ENCODE measurements at regions not wholly inside any gene's neighbourhood (a gene's known extent, or its start where the extent isn't known, plus 50 kb on each side); places are given as distances from the start of the nearest gene placed in this dataset.

- Mint-ChIP-seq H3K27me3 (ENCODE audit: low read depth) (no peaks in the 10 kb centered on the region), H3K4me3 (ENCODE audit: unreplicated experiment) (no peak overlapping the region), H3K4me1 (ENCODE audit: low read depth) (peaks cover 9% of the 10 kb centered on the region), H3K27ac (ENCODE audit: unreplicated experiment) (no peak overlapping the region), H3K36me3 (ENCODE audit: low read depth) (no peaks in the 10 kb centered on the region), H3K9me3 (ENCODE audit: low read depth) (peaks cover 22% of the 10 kb centered on the region)
- no peak for DNase-seq (ENCODE audit: low spot score)
- TF ChIP-seq CTCF (IDR thresholded peaks at IDR 0.05), result no peak
Measured at GRCh38 chr1:187816646-187817045, 987.9 kb downstream of the PLA2G4A start.

- no peak for DNase-seq (ENCODE audit: low spot score)
- Mint-ChIP-seq H3K4me3 (ENCODE audit: unreplicated experiment) (no peak overlapping the region), H3K27ac (ENCODE audit: unreplicated experiment) (no peak overlapping the region), H3K27me3 (ENCODE audit: low read depth) (no peaks in the 10 kb centered on the region), H3K9me3 (ENCODE audit: low read depth) (peaks cover 30% of the 10 kb centered on the region), H3K36me3 (ENCODE audit: low read depth) (peaks cover 2% of the 10 kb centered on the region), H3K4me1 (ENCODE audit: low read depth) (peaks cover 9% of the 10 kb centered on the region)
- TF ChIP-seq CTCF (IDR thresholded peaks at IDR 0.05), result no peak
Measured at GRCh38 chr1:187817782-187818181, 989.0 kb downstream of the PLA2G4A start.

GRCh38 chr1:187819086-187819485 is 990.3 kb downstream of the PLA2G4A start:
- no peak for TF ChIP-seq CTCF (IDR thresholded peaks at IDR 0.05)
- Mint-ChIP-seq H3K27ac (ENCODE audit: unreplicated experiment) (no peak overlapping the region), H3K9me3 (ENCODE audit: low read depth) (peaks cover 33% of the 10 kb centered on the region), H3K27me3 (ENCODE audit: low read depth) (no peaks in the 10 kb centered on the region), H3K36me3 (ENCODE audit: low read depth) (peaks cover 2% of the 10 kb centered on the region), H3K4me1 (ENCODE audit: low read depth) (peaks cover 9% of the 10 kb centered on the region), H3K4me3 (ENCODE audit: unreplicated experiment) (no peak overlapping the region)
- DNase-seq (ENCODE audit: low spot score), result no peak

- Mint-ChIP-seq H3K27ac (ENCODE audit: unreplicated experiment) (no peak overlapping the region), H3K9me3 (ENCODE audit: low read depth) (peaks cover 7% of the 10 kb centered on the region), H3K4me1 (ENCODE audit: low read depth) (no peaks in the 10 kb centered on the region), H3K4me3 (ENCODE audit: unreplicated experiment) (no peak overlapping the region), H3K36me3 (ENCODE audit: low read depth) (no peaks in the 10 kb centered on the region), H3K27me3 (ENCODE audit: low read depth) (no peaks in the 10 kb centered on the region)
- DNase-seq (ENCODE audit: low spot score), result no peak
- no peak for TF ChIP-seq CTCF (IDR thresholded peaks at IDR 0.05)
Measured at GRCh38 chr1:187836557-187836956, 1007.8 kb downstream of the PLA2G4A start.

- no peaks in the 10 kb centered on the region for H3K36me3 Mint-ChIP-seq (ENCODE audit: low read depth)
- H3K27me3 Mint-ChIP-seq (ENCODE audit: low read depth), result no peaks in the 10 kb centered on the region
- no peaks in the 10 kb centered on the region for H3K4me1 Mint-ChIP-seq (ENCODE audit: low read depth)
- H3K9me3 Mint-ChIP-seq (ENCODE audit: low read depth), result peaks cover 7% of the 10 kb centered on the region
- no peak overlapping the region for H3K4me3 Mint-ChIP-seq (ENCODE audit: unreplicated experiment)
- no peak overlapping the region for H3K27ac Mint-ChIP-seq (ENCODE audit: unreplicated experiment)
- TF ChIP-seq CTCF (IDR thresholded peaks at IDR 0.05), result no peak
- DNase-seq (ENCODE audit: low spot score), result no peak
Measured at GRCh38 chr1:187837787-187838186, 1009.0 kb downstream of the PLA2G4A start.

Measured in chondrocyte (in vitro differentiated cells).